PFSK-1 (cell line): ENCODE measurements at regions not wholly inside any gene's neighbourhood (a gene's known extent, or its start where the extent isn't known, plus 50 kb on each side); places are given as distances from the start of the nearest gene placed in this dataset.

Source experiments
- FOXP2 ChIP-seq: optimal IDR thresholded peaks from 2 replicates; pipeline ENCODE3; 2011; ENCODE audit warnings: borderline replicate concordance, control low read depth, inconsistent platforms; ENCODE audit not compliant: insufficient read depth; ENCODE audit errors: extremely low read length, extremely low read depth
- POLR2AphosphoS5 ChIP-seq: IDR thresholded peaks from 2 replicates; pipeline ENCODE4 v1.6.1; 2012; ENCODE audit warnings: low read depth, mild to moderate bottlenecking, control low read depth, low read length, moderate library complexity
- REST ChIP-seq, 2 experiments: IDR thresholded peaks; 2 replicates each; pipeline versions ENCODE4 v1.6.1 to v1.8.0; 2011 to 2012; ENCODE audit warnings: low read depth in 2 of 2, low read length in 2 of 2, control low read depth in 1 of 2, inconsistent platforms in 1 of 2, mild to moderate bottlenecking in 1 of 2, moderate library complexity in 1 of 2; ENCODE audit not compliant: insufficient read depth in 1 of 2
- SIN3A ChIP-seq: IDR thresholded peaks from 2 replicates; pipeline ENCODE4 v1.6.1; 2012; ENCODE audit warnings: mild to moderate bottlenecking, low read length, moderate library complexity, borderline replicate concordance; ENCODE audit not compliant: insufficient read depth
- TAF1 ChIP-seq: IDR thresholded peaks from 2 replicates; pipeline ENCODE4 v1.6.1; 2012; ENCODE audit warnings: low read length, control low read depth, borderline replicate concordance; ENCODE audit not compliant: insufficient read depth

DNA sequence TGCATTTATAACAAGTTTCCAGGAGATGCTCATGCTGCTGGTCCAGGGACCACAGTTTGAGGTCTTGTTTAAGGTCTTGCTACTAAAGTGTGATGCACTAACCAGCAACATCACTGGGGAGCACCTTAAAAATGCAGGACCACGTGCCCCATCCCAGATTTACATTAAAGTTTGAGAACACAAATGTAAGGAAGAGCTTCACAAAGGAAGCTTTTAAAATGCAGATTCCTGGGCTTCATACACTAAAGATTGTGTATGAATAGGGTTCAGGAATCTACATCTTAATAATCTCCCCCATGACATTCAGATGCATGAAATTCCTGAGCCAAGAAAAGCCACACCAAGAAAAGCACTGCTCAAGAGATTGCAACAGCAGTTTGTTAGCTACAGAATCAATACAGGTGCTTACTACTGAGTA is 235.3 kb upstream of the TANK start:
- no peak for TF ChIP-seq TAF1
- TF ChIP-seq POLR2AphosphoS5: no peak
- TF ChIP-seq REST (IDR thresholded peaks at IDR 0.05; ENCODE audit: insufficient read depth in 1 of 2, low read depth in 2 of 2, low read length in 2 of 2): no peak
- TF ChIP-seq SIN3A: no peak
- TF ChIP-seq FOXP2: no peak
